IMR-90 (cell line): ENCODE measurements at regions not wholly inside any gene's neighbourhood (a gene's known extent, or its start where the extent isn't known, plus 50 kb on each side); places are given as distances from the start of the nearest gene placed in this dataset.

Experiments
- ATAC-seq: fragments of 200-7000 bp; cut with Tn5 transposase; 2 replicates; pipeline ENCODE4 v1.9.1; 2020; ENCODE audit warnings: low read depth, mild to moderate bottlenecking, moderate library complexity
- BruUV-seq: library from RNA; stranded (reverse); fragments of 400-500 nt; replicated peaks from 2 replicates; lab custom pipeline; 2021; lab: Mats Ljungman, UMichigan
- CTCF ChIA-PET: fragments of 300-600 bp; formaldehyde crosslinking; extraction: SDS; loops from one replicate; lab custom pipeline; 2021; ENCODE audit warnings: antibody characterized with exemption; lab: Yijun Ruan, JAX
- POLR2A ChIA-PET: fragments of 300-600 bp; sonication (Branson Sonifier 250); formaldehyde crosslinking; loops from one replicate; lab custom pipeline; 2022; ENCODE audit warnings: antibody characterized with exemption; ENCODE audit not compliant: unreplicated experiment; lab: Charles Lee
- DNase-seq: peaks from one replicate; pipeline ENCODE4 v3.0.0; 2013
- H2AFZ ChIP-seq: replicated peaks from 2 replicates; pipeline ENCODE3; 2013; ENCODE audit warnings: low read length, mild to moderate bottlenecking; ENCODE audit not compliant: poor library complexity
- H2AK5ac ChIP-seq: 2 replicates; pipeline ENCODE4 v1.6.1; 2013; ENCODE audit warnings: low read depth, low read length, inconsistent platforms
- H2AK9ac ChIP-seq: replicated peaks from 2 replicates; pipeline ENCODE3; 2013; ENCODE audit warnings: mild to moderate bottlenecking, low read depth, low read length, moderate library complexity; ENCODE audit not compliant: poor library complexity
- H2BK120ac ChIP-seq: 2 replicates; pipeline ENCODE4 v1.6.1; 2013; ENCODE audit warnings: low read depth, low read length, inconsistent platforms
- H2BK15ac ChIP-seq: 3 replicates; pipeline ENCODE4 v1.6.1; 2013; ENCODE audit warnings: low read depth, low read length, inconsistent platforms
- H2BK20ac ChIP-seq: 2 replicates; pipeline ENCODE4 v1.6.1; 2013; ENCODE audit warnings: low read depth, mild to moderate bottlenecking, inconsistent platforms, low read length, moderate library complexity
- H2BK5ac ChIP-seq: 2 replicates; pipeline ENCODE4 v1.6.1; 2013; ENCODE audit warnings: mild to moderate bottlenecking, low read depth, low read length, inconsistent platforms; ENCODE audit not compliant: poor library complexity, severe bottlenecking
- H3K14ac ChIP-seq: replicated peaks from 2 replicates; pipeline ENCODE4 v1.6.1; 2013; ENCODE audit warnings: low read depth, low read length, inconsistent platforms
- H3K18ac ChIP-seq: 2 replicates; pipeline ENCODE4 v1.6.1; 2013; ENCODE audit warnings: low read depth, low read length, control low read depth
- H3K23ac ChIP-seq: 2 replicates; pipeline ENCODE4 v1.6.1; 2013; ENCODE audit warnings: low read depth, low read length, inconsistent platforms
- H3K27ac ChIP-seq: 2 replicates; pipeline ENCODE4 v1.5.1; 2013; ENCODE audit warnings: mild to moderate bottlenecking, control low read depth, low read length; ENCODE audit not compliant: insufficient read depth
- H3K27me3 ChIP-seq: 2 replicates; pipeline ENCODE4 v1.6.1; 2013; ENCODE audit warnings: low read length; ENCODE audit not compliant: control insufficient read depth, insufficient read depth
- H3K36me3 ChIP-seq: 2 replicates; pipeline ENCODE4 v1.6.1; 2013; ENCODE audit warnings: low read length, mixed read lengths; ENCODE audit not compliant: control insufficient read depth, insufficient read depth
- H3K4ac ChIP-seq: 2 replicates; pipeline ENCODE4 v1.6.1; 2013; ENCODE audit warnings: low read depth, low read length, inconsistent platforms
- H3K4me1 ChIP-seq: 2 replicates; pipeline ENCODE4 v1.6.1; 2013; ENCODE audit warnings: low read length, mixed read lengths; ENCODE audit not compliant: control insufficient read depth, insufficient read depth
- H3K4me2 ChIP-seq: 2 replicates; pipeline ENCODE4 v1.6.1; 2013; ENCODE audit warnings: low read depth, mild to moderate bottlenecking, control low read depth, low read length, moderate library complexity
- H3K4me3 ChIP-seq: 2 replicates; pipeline ENCODE4 v1.5.1; 2013; ENCODE audit warnings: low read depth, mild to moderate bottlenecking, control low read depth, low read length, moderate library complexity; ENCODE audit not compliant: insufficient read depth
- H3K56ac ChIP-seq: 2 replicates; pipeline ENCODE4 v1.6.1; 2013; ENCODE audit warnings: low read length, inconsistent platforms; ENCODE audit not compliant: insufficient read depth; ENCODE audit errors: extremely low read depth
- H3K79me1 ChIP-seq, 2 experiments: 2 replicates each; pipeline ENCODE4 v1.6.1; 2013; ENCODE audit warnings: low read length in 2 of 2, inconsistent platforms in 1 of 2, low read depth in 1 of 2
- H3K9ac ChIP-seq: 2 replicates; pipeline ENCODE4 v1.6.1; 2013; ENCODE audit warnings: low read depth, low read length, control low read depth
- H3K9me1 ChIP-seq: 2 replicates; pipeline ENCODE4 v1.6.1; 2013; ENCODE audit warnings: low read length, inconsistent platforms; ENCODE audit not compliant: insufficient read depth
- H3K9me3 ChIP-seq: 2 replicates; pipeline ENCODE4 v1.6.1; 2013; ENCODE audit warnings: low read length; ENCODE audit not compliant: control insufficient read depth, insufficient read depth
- H4K20me1 ChIP-seq: 2 replicates; pipeline ENCODE4 v1.6.1; 2013; ENCODE audit warnings: low read length, inconsistent platforms; ENCODE audit not compliant: insufficient read depth
- H4K5ac ChIP-seq: 2 replicates; pipeline ENCODE4 v1.6.1; 2013; ENCODE audit warnings: mild to moderate bottlenecking, low read depth, low read length, control low read depth
- H4K8ac ChIP-seq, 2 experiments: 2 replicates each; pipeline ENCODE4 v1.6.1; 2013; ENCODE audit warnings: low read depth in 2 of 2, low read length in 2 of 2, control low read depth in 1 of 2, inconsistent platforms in 1 of 2
- H4K91ac ChIP-seq: 2 replicates; pipeline ENCODE4 v1.6.1; 2013; ENCODE audit warnings: low read depth, low read length, inconsistent platforms; ENCODE audit not compliant: insufficient read depth
- BHLHE40 ChIP-seq: fragments of 150-350 bp; IDR thresholded peaks from 2 replicates; pipeline ENCODE4 v1.6.1; 2016; ENCODE audit warnings: mild to moderate bottlenecking, low read depth, low read length
- MAFK ChIP-seq: IDR thresholded peaks from 2 replicates; pipeline ENCODE4 v1.6.1; 2012; ENCODE audit warnings: low read depth, low read length, improper control_type of control experiment
- MXI1 ChIP-seq: IDR thresholded peaks from 2 replicates; pipeline ENCODE4 v1.6.1; 2012; ENCODE audit warnings: low read depth, mild to moderate bottlenecking, low read length, moderate library complexity, borderline replicate concordance
- RFX5 ChIP-seq: IDR thresholded peaks from 2 replicates; pipeline ENCODE4 v1.8.0; 2012; ENCODE audit warnings: low read depth, mild to moderate bottlenecking, low read length, moderate library complexity
- USF2 ChIP-seq: fragments of 150-350 bp; IDR thresholded peaks from 2 replicates; pipeline ENCODE4 v1.6.1; 2017; ENCODE audit warnings: mild to moderate bottlenecking, antibody characterized with exemption, low read length, low read depth
- WGBS, 2 experiments: methylation state at CpG; one replicate each; pipeline versions ENCODE4 v1.1.5 to v1.1.7; 2013; ENCODE audit warnings: missing lambda C conversion rate in 2 of 2; ENCODE audit not compliant: insufficient read length in 1 of 2; ENCODE audit errors: extremely low coverage in 2 of 2; 5-methylcytosine and 5-hydroxymethylcytosine counted together
- dilution Hi-C: fragments of 300-500 bp; cut with HindIII; formaldehyde crosslinking; loops from one replicate; pipeline ENCODE4 v1.14.3; 2018; ENCODE audit warnings: low sequenced_read_pairs; ENCODE audit not compliant: unreplicated experiment
- in situ Hi-C: fragments of 300-500 bp; cut with MboI; formaldehyde crosslinking; loops from 3 replicates; pipeline ENCODE4 v1.14.3; 2019; ENCODE audit warnings: low sequenced_read_pairs, inconsistent platforms, mixed read lengths
- intact Hi-C: fragments of 100-400 bp; cut with micrococcal nuclease; formaldehyde crosslinking; loops from 2 replicates; pipeline ENCODE4 v1.10.0; 2022

- ChIA-PET POLR2A (no interaction called here), CTCF (no interaction called here)
- Histone ChIP-seq H3K36me3 (no peaks in the 10 kb centered on the region), H4K5ac (no peak overlapping the region), H3K4me2 (no peak overlapping the region), H3K9me1 (no peaks in the 10 kb centered on the region), H2BK120ac (no peak overlapping the region), H3K14ac (no peak overlapping the region), H3K9ac (no peak overlapping the region), H3K4me3 (no peak overlapping the region), H3K27me3 (no peaks in the 10 kb centered on the region; the same call in 1 of the 2 replicates), H2BK15ac (no peak overlapping the region), H4K20me1 (no peaks in the 10 kb centered on the region), H2BK20ac (no peak overlapping the region), H2AK5ac (no peak overlapping the region), H3K4ac (no peak overlapping the region), H3K56ac (no peak overlapping the region), H4K91ac (no peak overlapping the region), H3K27ac (no peak overlapping the region), H2BK5ac (no peak overlapping the region), H3K9me3 (no peaks in the 10 kb centered on the region), H3K4me1 (no peaks in the 10 kb centered on the region), H4K8ac (no peak overlapping the region), H3K23ac (no peak overlapping the region), H3K18ac (no peak overlapping the region), H2AFZ (no peak overlapping the region), H3K79me1 (no peaks in the 10 kb centered on the region), H2AK9ac (no peak overlapping the region)
- no peak for DNase-seq
- TF ChIP-seq RFX5 = no peak
- no peak for TF ChIP-seq BHLHE40
- no peak for TF ChIP-seq MXI1
- no peak for TF ChIP-seq MAFK
- TF ChIP-seq USF2 = no peak
- no peak for ATAC-seq
- WGBS, 2 experiments = no CpG with 5 or more reads among the region's 5 CpGs
- in situ Hi-C loops (no loop called here), dilution Hi-C loops (no loop called here), intact Hi-C loops (no loop called here)
- no TSS peak for BruUV-seq
Measured at GRCh38 chrX:43106009-43106408, 328.0 kb upstream of the PPP1R2C start.
